ENCODE measurements at regions not wholly inside any gene's neighbourhood (a gene's known extent, or its start where the extent isn't known, plus 50 kb on each side); places are given as distances from the start of the nearest gene placed in this dataset.
"Not testable (repeated sequence)": the region's sequence is repeated elsewhere in the genome, so short reads cannot be mapped to it uniquely, and the experiment has no call there.

- no peak for DNase-seq
Measured at GRCh38 chr6:134632024-134632423, 314.1 kb upstream of the SGK1 start.

GRCh38 chr6:134631398-134631924 is 313.5 kb upstream of the SGK1 start:
- DNase-seq: no peak

GRCh38 chr6:134630508-134631121 is 312.7 kb upstream of the SGK1 start:
- no peak for DNase-seq

GRCh38 chr6:134628154-134628553 is 310.2 kb upstream of the SGK1 start:
- DNase-seq: no peak

- no peak for DNase-seq
Measured at GRCh38 chr6:134627707-134628106, 309.8 kb upstream of the SGK1 start.

GRCh38 chr6:134626589-134626988 is 308.7 kb upstream of the SGK1 start:
- DNase-seq: no peak

- DNase-seq: no peak
Measured at GRCh38 chr6:134626086-134626485, 308.2 kb upstream of the SGK1 start.

- DNase-seq: no peak
Measured at GRCh38 chr6:134624781-134625180, 306.9 kb upstream of the SGK1 start.

- DNase-seq: no peak
Measured at GRCh38 chr6:134623401-134623800, 305.5 kb upstream of the SGK1 start.

- no peak for DNase-seq
Measured at GRCh38 chr6:134622382-134623173, 304.7 kb upstream of the SGK1 start.

GRCh38 chr6:134621858-134622257 is 303.9 kb upstream of the SGK1 start:
- no peak for DNase-seq

- DNase-seq: no peak
Measured at GRCh38 chr6:134619789-134620188, 301.9 kb upstream of the SGK1 start.

- no peak for DNase-seq
Measured at GRCh38 chr6:134619077-134619476, 301.2 kb upstream of the SGK1 start.

GRCh38 chr6:134614606-134615485 is 296.9 kb upstream of the SGK1 start:
- no peak for DNase-seq

- DNase-seq: not testable (repeated sequence)
Measured at GRCh38 chr6:134612128-134612527, 294.2 kb upstream of the SGK1 start.

- DNase-seq: no peak
Measured at GRCh38 chr6:134610411-134610810, 292.5 kb upstream of the SGK1 start.

GRCh38 chr6:134609716-134610261 is 291.9 kb upstream of the SGK1 start:
- no peak for DNase-seq

GRCh38 chr6:134607411-134607810 is 289.5 kb upstream of the SGK1 start:
- DNase-seq: no peak

- DNase-seq: no peak
Measured at GRCh38 chr6:134605034-134605433, 287.1 kb upstream of the SGK1 start.

GRCh38 chr6:134604014-134604676 is 286.2 kb upstream of the SGK1 start:
- no peak for DNase-seq

GRCh38 chr6:134603561-134603960 is 285.6 kb upstream of the SGK1 start:
- no peak for DNase-seq

GRCh38 chr6:134602123-134602522 is 284.2 kb upstream of the SGK1 start:
- DNase-seq: no peak

- DNase-seq: no peak
Measured at GRCh38 chr6:134600671-134601070, 282.8 kb upstream of the SGK1 start.
